Dendritic cell treated with granulocyte-macrophage colony-stimulating factor and Interleukin-4, amounts not matched to agents 40 ng/mL and 50 ng/mL, for 4 days (primary cell): ENCODE measurements at regions not wholly inside any gene's neighbourhood (a gene's known extent, or its start where the extent isn't known, plus 50 kb on each side); places are given as distances from the start of the nearest gene placed in this dataset.
"Not testable (repeated sequence)": the region's sequence is repeated elsewhere in the genome, so short reads cannot be mapped to it uniquely, and the experiment has no call there.

Experiments used
- H3K27ac Mint-ChIP-seq: one replicate; pipeline ENCODE4 v1.8.0; 2022; ENCODE audit warnings: mild to moderate bottlenecking, mixed read lengths
- H3K27me3 Mint-ChIP-seq: one replicate; pipeline ENCODE4 v1.8.0; 2022; ENCODE audit warnings: mild to moderate bottlenecking, mixed read lengths
- H3K36me3 Mint-ChIP-seq: one replicate; pipeline ENCODE4 v1.8.0; 2022; ENCODE audit warnings: low read depth, mixed read lengths
- H3K4me1 Mint-ChIP-seq: one replicate; pipeline ENCODE4 v1.8.0; 2022; ENCODE audit warnings: low read depth, mixed read lengths
- H3K4me3 Mint-ChIP-seq: one replicate; pipeline ENCODE4 v1.8.0; 2022; ENCODE audit warnings: mild to moderate bottlenecking, moderate library complexity, mixed read lengths
- H3K9me3 Mint-ChIP-seq: one replicate; pipeline ENCODE4 v1.8.0; 2022; ENCODE audit warnings: mixed read lengths
- intact Hi-C: fragments of 100-400 bp; cut with micrococcal nuclease; formaldehyde crosslinking; loops from one replicate; pipeline ENCODE4 v1.15.0; 2022

GRCh38 chr2:230593765-230594164 lies 118.9 kb upstream of the CAB39 start:
- H3K36me3 Mint-ChIP-seq = no peaks in the 10 kb centered on the region
- H3K27me3 Mint-ChIP-seq = peaks cover 21% of the 10 kb centered on the region
- H3K4me3 Mint-ChIP-seq = no peak overlapping the region
- H3K27ac Mint-ChIP-seq = no peak overlapping the region
- H3K4me1 Mint-ChIP-seq = peaks cover 15% of the 10 kb centered on the region
- H3K9me3 Mint-ChIP-seq = no peaks in the 10 kb centered on the region
- intact Hi-C loops = no loop called here

GRCh38 chr2:230594286-230594840 lies 118.3 kb upstream of the CAB39 start:
- Mint-ChIP-seq H3K27me3 (peaks cover 21% of the 10 kb centered on the region), H3K9me3 (no peaks in the 10 kb centered on the region), H3K4me3 (no peak overlapping the region), H3K4me1 (peaks cover 15% of the 10 kb centered on the region), H3K36me3 (no peaks in the 10 kb centered on the region), H3K27ac (no peak overlapping the region)
- intact Hi-C loops = no loop called here

GRCh38 chr2:230599853-230600252 lies 112.8 kb upstream of the CAB39 start:
- no peak overlapping the region for H3K27ac Mint-ChIP-seq
- intact Hi-C loops = no loop called here

GRCh38 chr2:230600285-230600684 lies 112.4 kb upstream of the CAB39 start:
- Mint-ChIP-seq H3K36me3 (no peaks in the 10 kb centered on the region), H3K4me1 (peaks cover 11% of the 10 kb centered on the region), H3K9me3 (no peaks in the 10 kb centered on the region), H3K27ac (no peak overlapping the region), H3K4me3 (no peak overlapping the region), H3K27me3 (peaks cover 5% of the 10 kb centered on the region)
- intact Hi-C loops = no loop called here

More at GRCh38 chr2:230599853-230600252, 112.8 kb upstream of the CAB39 start:
- Mint-ChIP-seq H3K9me3 (no peaks in the 10 kb centered on the region), H3K36me3 (no peaks in the 10 kb centered on the region), H3K4me1 (peaks cover 11% of the 10 kb centered on the region), H3K27me3 (peaks cover 5% of the 10 kb centered on the region), H3K4me3 (no peak overlapping the region)

- H3K27me3 Mint-ChIP-seq = peaks cover 5% of the 10 kb centered on the region
- no peak overlapping the region for H3K27ac Mint-ChIP-seq
- H3K4me1 Mint-ChIP-seq = peaks cover 11% of the 10 kb centered on the region
- H3K36me3 Mint-ChIP-seq = no peaks in the 10 kb centered on the region
- intact Hi-C loops = no loop called here
- no peak overlapping the region for H3K4me3 Mint-ChIP-seq
- H3K9me3 Mint-ChIP-seq = no peaks in the 10 kb centered on the region
Measured at GRCh38 chr2:230600881-230601280, 111.8 kb upstream of the CAB39 start.

- intact Hi-C loops = no loop called here
Measured at GRCh38 chr2:230601510-230601909, 111.1 kb upstream of the CAB39 start.

GRCh38 chr2:230602562-230603230 lies 109.9 kb upstream of the CAB39 start:
- intact Hi-C loops = no loop called here
- H3K4me3 Mint-ChIP-seq = no peak overlapping the region
- peaks cover 11% of the 10 kb centered on the region for H3K4me1 Mint-ChIP-seq
- no peak overlapping the region for H3K27ac Mint-ChIP-seq
- H3K27me3 Mint-ChIP-seq = peaks cover 3% of the 10 kb centered on the region
- H3K36me3 Mint-ChIP-seq = no peaks in the 10 kb centered on the region
- no peaks in the 10 kb centered on the region for H3K9me3 Mint-ChIP-seq

More at GRCh38 chr2:230601510-230601909, 111.1 kb upstream of the CAB39 start:
- Mint-ChIP-seq H3K27me3 (peaks cover 3% of the 10 kb centered on the region), H3K4me1 (peaks cover 11% of the 10 kb centered on the region), H3K36me3 (no peaks in the 10 kb centered on the region), H3K27ac (no peak overlapping the region), H3K4me3 (no peak overlapping the region), H3K9me3 (no peaks in the 10 kb centered on the region)

- H3K27ac Mint-ChIP-seq, H3K4me3 Mint-ChIP-seq, H3K36me3 Mint-ChIP-seq, H3K9me3 Mint-ChIP-seq, intact Hi-C loops, H3K27me3 Mint-ChIP-seq: not testable (repeated sequence)
- peaks cover 11% of the 10 kb centered on the region for H3K4me1 Mint-ChIP-seq
Measured at GRCh38 chr2:230603317-230603716, 109.3 kb upstream of the CAB39 start.

- not testable (repeated sequence) for H3K4me3 Mint-ChIP-seq
Measured at GRCh38 chr2:230604158-230604557, 108.5 kb upstream of the CAB39 start.

GRCh38 chr2:230614040-230614439 lies 98.6 kb upstream of the CAB39 start:
- Mint-ChIP-seq H3K9me3 (no peaks in the 10 kb centered on the region), H3K4me3 (no peak overlapping the region), H3K27ac (no peak overlapping the region), H3K36me3 (no peaks in the 10 kb centered on the region), H3K27me3 (peaks cover 2% of the 10 kb centered on the region), H3K4me1 (peaks cover 10% of the 10 kb centered on the region)
- intact Hi-C loops = no loop called here

More at GRCh38 chr2:230604158-230604557, 108.5 kb upstream of the CAB39 start:
- H3K27ac Mint-ChIP-seq, H3K9me3 Mint-ChIP-seq, H3K36me3 Mint-ChIP-seq, intact Hi-C loops, H3K27me3 Mint-ChIP-seq: not testable (repeated sequence)
- peaks cover 11% of the 10 kb centered on the region for H3K4me1 Mint-ChIP-seq

GRCh38 chr2:230614913-230615332 lies 97.7 kb upstream of the CAB39 start:
- Mint-ChIP-seq H3K36me3 (no peaks in the 10 kb centered on the region), H3K4me1 (peaks cover 10% of the 10 kb centered on the region), H3K4me3 (no peak overlapping the region), H3K27ac (no peak overlapping the region), H3K9me3 (no peaks in the 10 kb centered on the region), H3K27me3 (peaks cover 2% of the 10 kb centered on the region)
- intact Hi-C loops = no loop called here

- H3K9me3 Mint-ChIP-seq, intact Hi-C loops, H3K27ac Mint-ChIP-seq, H3K4me3 Mint-ChIP-seq, H3K36me3 Mint-ChIP-seq, H3K27me3 Mint-ChIP-seq: not testable (repeated sequence)
- peaks cover 14% of the 10 kb centered on the region for H3K4me1 Mint-ChIP-seq
Measured at GRCh38 chr2:230617256-230617706, 95.4 kb upstream of the CAB39 start.

- H3K9me3 Mint-ChIP-seq = no peaks in the 10 kb centered on the region
- H3K27me3 Mint-ChIP-seq = peaks cover 3% of the 10 kb centered on the region
- H3K36me3 Mint-ChIP-seq = no peaks in the 10 kb centered on the region
- no peak overlapping the region for H3K4me3 Mint-ChIP-seq
- intact Hi-C loops = no loop called here
- peaks cover 14% of the 10 kb centered on the region for H3K4me1 Mint-ChIP-seq
- no peak overlapping the region for H3K27ac Mint-ChIP-seq
Measured at GRCh38 chr2:230619491-230619890, 93.2 kb upstream of the CAB39 start.

GRCh38 chr2:230625220-230625619 lies 87.4 kb upstream of the CAB39 start:
- H3K27ac Mint-ChIP-seq, H3K4me1 Mint-ChIP-seq, H3K27me3 Mint-ChIP-seq, intact Hi-C loops, H3K4me3 Mint-ChIP-seq, H3K36me3 Mint-ChIP-seq, H3K9me3 Mint-ChIP-seq: not testable (repeated sequence)

GRCh38 chr2:230627091-230627490 lies 85.6 kb upstream of the CAB39 start:
- H3K27ac Mint-ChIP-seq, H3K27me3 Mint-ChIP-seq, H3K4me3 Mint-ChIP-seq, H3K4me1 Mint-ChIP-seq, H3K9me3 Mint-ChIP-seq, intact Hi-C loops, H3K36me3 Mint-ChIP-seq: not testable (repeated sequence)
